GM23338 (cell line): ENCODE measurements at regions not wholly inside any gene's neighbourhood (a gene's known extent, or its start where the extent isn't known, plus 50 kb on each side); places are given as distances from the start of the nearest gene placed in this dataset.

Experiments
- ATAC-seq: fragments of 200-7000 bp; cut with Tn5 transposase; 3 replicates; pipeline ENCODE4 v1.9.1; 2020
- DNase-seq: peaks from one replicate; pipeline ENCODE4 v3.0.0-alpha.2; 2015; ENCODE audit warnings: low spot score
- H2AFZ ChIP-seq: fragments of 200-600 bp; sonication (generic); 2 replicates; pipeline ENCODE4 v1.8.0; 2016; ENCODE audit warnings: antibody characterized with exemption, mild to moderate bottlenecking, moderate library complexity
- H3F3A ChIP-seq: fragments of 200-600 bp; sonication (generic); replicated peaks from 2 replicates; pipeline ENCODE4 v1.8.0; 2017; ENCODE audit warnings: antibody characterized with exemption, mixed run types, low read depth
- H3K27ac ChIP-seq: fragments of 200-600 bp; sonication (generic); 2 replicates; pipeline ENCODE4 v1.6.1; 2016; ENCODE audit warnings: low read depth
- H3K27me3 ChIP-seq: fragments of 200-600 bp; sonication (generic); 2 replicates; pipeline ENCODE4 v1.8.0; 2016; ENCODE audit warnings: mild to moderate bottlenecking, mixed run types, moderate library complexity; ENCODE audit not compliant: insufficient read depth
- H3K36me3 ChIP-seq: fragments of 200-600 bp; sonication (generic); 2 replicates; pipeline ENCODE4 v1.8.0; 2016; ENCODE audit warnings: mild to moderate bottlenecking; ENCODE audit not compliant: insufficient read depth
- H3K4me1 ChIP-seq: fragments of 200-600 bp; sonication (generic); 2 replicates; pipeline ENCODE4 v1.8.0; 2016; ENCODE audit warnings: mild to moderate bottlenecking, moderate library complexity; ENCODE audit not compliant: insufficient read depth
- H3K4me2 ChIP-seq: fragments of 200-600 bp; sonication (generic); 2 replicates; pipeline ENCODE4 v1.7.1; 2017; ENCODE audit warnings: mixed run types
- H3K4me3 ChIP-seq: fragments of 200-600 bp; sonication (generic); 2 replicates; pipeline ENCODE4 v1.6.1; 2016; ENCODE audit warnings: mixed run types
- H3K79me2 ChIP-seq: fragments of 200-600 bp; sonication (generic); replicated peaks from 2 replicates; pipeline ENCODE4 v1.8.0; 2017; ENCODE audit warnings: mild to moderate bottlenecking; ENCODE audit not compliant: insufficient read depth
- H3K9me2 ChIP-seq: fragments of 200-600 bp; sonication (generic); 2 replicates; pipeline ENCODE4 v1.8.0; 2017; ENCODE audit not compliant: insufficient read depth
- H4K20me1 ChIP-seq: fragments of 200-600 bp; sonication (generic); replicated peaks from 2 replicates; pipeline ENCODE4 v1.8.0; 2017; ENCODE audit warnings: mild to moderate bottlenecking; ENCODE audit not compliant: insufficient read depth
- H3K27ac Mint-ChIP-seq: 2 replicates; pipeline ENCODE4 v1.8.0; 2020; ENCODE audit warnings: inconsistent platforms, mild to moderate bottlenecking, moderate library complexity, mixed read lengths
- H3K27me3 Mint-ChIP-seq: 3 replicates; pipeline ENCODE4 v1.8.0; 2022; ENCODE audit warnings: low read depth, mild to moderate bottlenecking, moderate library complexity, mixed read lengths, inconsistent platforms; ENCODE audit not compliant: insufficient read depth, poor library complexity
- H3K36me3 Mint-ChIP-seq: 3 replicates; pipeline ENCODE4 v1.8.0; 2021; ENCODE audit warnings: low read depth, mild to moderate bottlenecking, inconsistent platforms, moderate library complexity, mixed read lengths
- H3K4me1 Mint-ChIP-seq: 3 replicates; pipeline ENCODE4 v1.8.0; 2020; ENCODE audit warnings: mild to moderate bottlenecking, inconsistent platforms, mixed read lengths
- H3K4me3 Mint-ChIP-seq: 3 replicates; pipeline ENCODE4 v1.8.0; 2021; ENCODE audit warnings: moderate library complexity, mild to moderate bottlenecking, inconsistent platforms, mixed read lengths
- H3K9me3 Mint-ChIP-seq: 3 replicates; pipeline ENCODE4 v1.8.0; 2020; ENCODE audit warnings: moderate library complexity, mild to moderate bottlenecking, inconsistent platforms, mixed read lengths
- CREB1 ChIP-seq: fragments of 250-450 bp; sonication (Bioruptor Pico); IDR thresholded peaks from 2 replicates; pipeline ENCODE4 v1.5.0; 2020; ENCODE audit warnings: low read depth, mild to moderate bottlenecking, moderate library complexity
- CTCF ChIP-seq, 2 experiments: fragments of 200-600 bp in 1 of 2; sonication (generic) in 1 of 2; conservative IDR thresholded peaks; 2 replicates each; pipeline versions ENCODE4 v1.5.1 to v1.6.1; 2016 to 2017; ENCODE audit warnings: antibody characterized with exemption in 2 of 2, low read depth in 2 of 2, mild to moderate bottlenecking in 2 of 2, moderate library complexity in 1 of 2
- EZH2 ChIP-seq: fragments of 200-600 bp; sonication (generic); IDR thresholded peaks from one replicate; pipeline ENCODE4 v1.8.0; 2017; ENCODE audit warnings: antibody characterized with exemption, mild to moderate bottlenecking, low read depth; ENCODE audit not compliant: unreplicated experiment
- EZH2phosphoT487 ChIP-seq: fragments of 200-600 bp; sonication (generic); IDR thresholded peaks from one replicate; pipeline ENCODE4 v1.8.1; 2018; ENCODE audit warnings: antibody characterized with exemption; ENCODE audit not compliant: unreplicated experiment
- JUNB ChIP-seq: IDR thresholded peaks from one replicate; pipeline ENCODE4 v1.6.1; 2016; ENCODE audit warnings: antibody characterized with exemption; ENCODE audit not compliant: unreplicated experiment
- NANOG ChIP-seq: IDR thresholded peaks from 2 replicates; pipeline ENCODE4 v1.6.1; 2016; ENCODE audit warnings: antibody characterized with exemption, borderline replicate concordance
- POLR2AphosphoS5 ChIP-seq: IDR thresholded peaks from 2 replicates; pipeline ENCODE4 v1.6.1; 2016; ENCODE audit warnings: antibody characterized with exemption, low read depth
- STAT1 ChIP-seq: IDR thresholded peaks from one replicate; pipeline ENCODE4 v1.6.1; 2016; ENCODE audit warnings: antibody characterized with exemption; ENCODE audit not compliant: unreplicated experiment
- ZNF114 ChIP-seq: fragments of 250-450 bp; sonication (Bioruptor Pico); IDR thresholded peaks from 2 replicates; pipeline ENCODE4 v1.5.0; 2020; ENCODE audit warnings: mild to moderate bottlenecking, moderate library complexity
- ZNF331 ChIP-seq: fragments of 250-450 bp; sonication (Bioruptor Pico); IDR thresholded peaks from 2 replicates; pipeline ENCODE4 v1.5.0; 2020; ENCODE audit warnings: low read depth, mild to moderate bottlenecking, moderate library complexity
- TF ChIP-seq, protein P1 (sequence below): IDR thresholded peaks from 2 replicates; pipeline ENCODE4 v1.6.1; 2016; ENCODE audit warnings: antibody characterized with exemption
- TF ChIP-seq, protein P2 (sequence below): fragments of 250-450 bp; sonication (Bioruptor Pico); IDR thresholded peaks from 2 replicates; pipeline ENCODE4 v1.5.0; 2020; ENCODE audit warnings: mild to moderate bottlenecking, moderate library complexity
- TF ChIP-seq, protein P3 (sequence below): IDR thresholded peaks from one replicate; pipeline ENCODE4 v1.6.1; 2018; ENCODE audit warnings: antibody characterized with exemption; ENCODE audit not compliant: unreplicated experiment

DNA sequence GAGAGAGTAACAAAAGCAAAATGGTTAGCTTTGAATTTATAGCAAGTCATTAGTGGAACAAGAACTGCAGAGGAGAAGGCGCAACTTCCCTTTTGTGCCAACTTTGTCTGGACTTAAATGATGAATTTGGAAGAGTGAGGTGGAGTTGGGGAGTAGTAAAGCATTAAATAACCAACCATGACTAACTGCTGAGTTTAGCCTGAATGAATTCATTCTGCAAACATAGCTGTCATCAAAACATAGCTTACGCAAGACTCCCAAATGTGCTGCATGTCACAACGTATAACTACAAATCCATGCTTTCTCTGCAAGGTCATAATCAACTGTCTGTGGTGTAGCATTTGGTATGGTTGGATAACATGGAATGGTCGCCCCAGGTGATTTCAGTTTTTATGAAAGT lies 75.9 kb upstream of the RPL34 start:
- Mint-ChIP-seq H3K36me3 (no peaks in the 10 kb centered on the region), H3K27me3 (no peaks in the 10 kb centered on the region), H3K4me1 (no peaks in the 10 kb centered on the region), H3K27ac (no peak overlapping the region), H3K9me3 (peaks cover 4% of the 10 kb centered on the region; the same call in 1 of the 3 replicates), H3K4me3 (no peak overlapping the region)
- H3K36me3 ChIP-seq: no peaks in the 10 kb centered on the region
- no peak for DNase-seq
- H3K27ac ChIP-seq: no peak overlapping the region
- no peak for ATAC-seq
- H3K79me2 ChIP-seq: no peaks in the 10 kb centered on the region
- H2AFZ ChIP-seq: peak overlapping the region; percentile 59; the same call in 1 of the 2 replicates
- no peaks in the 10 kb centered on the region for H3K27me3 ChIP-seq
- H3K4me2 ChIP-seq: no peak overlapping the region
- H4K20me1 ChIP-seq: no peaks in the 10 kb centered on the region
- no peaks in the 10 kb centered on the region for H3F3A ChIP-seq
- TF ChIP-seq, protein P1, sequence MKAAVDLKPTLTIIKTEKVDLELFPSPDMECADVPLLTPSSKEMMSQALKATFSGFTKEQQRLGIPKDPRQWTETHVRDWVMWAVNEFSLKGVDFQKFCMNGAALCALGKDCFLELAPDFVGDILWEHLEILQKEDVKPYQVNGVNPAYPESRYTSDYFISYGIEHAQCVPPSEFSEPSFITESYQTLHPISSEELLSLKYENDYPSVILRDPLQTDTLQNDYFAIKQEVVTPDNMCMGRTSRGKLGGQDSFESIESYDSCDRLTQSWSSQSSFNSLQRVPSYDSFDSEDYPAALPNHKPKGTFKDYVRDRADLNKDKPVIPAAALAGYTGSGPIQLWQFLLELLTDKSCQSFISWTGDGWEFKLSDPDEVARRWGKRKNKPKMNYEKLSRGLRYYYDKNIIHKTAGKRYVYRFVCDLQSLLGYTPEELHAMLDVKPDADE: no peak
- no peak for TF ChIP-seq EZH2
- TF ChIP-seq, protein P2, sequence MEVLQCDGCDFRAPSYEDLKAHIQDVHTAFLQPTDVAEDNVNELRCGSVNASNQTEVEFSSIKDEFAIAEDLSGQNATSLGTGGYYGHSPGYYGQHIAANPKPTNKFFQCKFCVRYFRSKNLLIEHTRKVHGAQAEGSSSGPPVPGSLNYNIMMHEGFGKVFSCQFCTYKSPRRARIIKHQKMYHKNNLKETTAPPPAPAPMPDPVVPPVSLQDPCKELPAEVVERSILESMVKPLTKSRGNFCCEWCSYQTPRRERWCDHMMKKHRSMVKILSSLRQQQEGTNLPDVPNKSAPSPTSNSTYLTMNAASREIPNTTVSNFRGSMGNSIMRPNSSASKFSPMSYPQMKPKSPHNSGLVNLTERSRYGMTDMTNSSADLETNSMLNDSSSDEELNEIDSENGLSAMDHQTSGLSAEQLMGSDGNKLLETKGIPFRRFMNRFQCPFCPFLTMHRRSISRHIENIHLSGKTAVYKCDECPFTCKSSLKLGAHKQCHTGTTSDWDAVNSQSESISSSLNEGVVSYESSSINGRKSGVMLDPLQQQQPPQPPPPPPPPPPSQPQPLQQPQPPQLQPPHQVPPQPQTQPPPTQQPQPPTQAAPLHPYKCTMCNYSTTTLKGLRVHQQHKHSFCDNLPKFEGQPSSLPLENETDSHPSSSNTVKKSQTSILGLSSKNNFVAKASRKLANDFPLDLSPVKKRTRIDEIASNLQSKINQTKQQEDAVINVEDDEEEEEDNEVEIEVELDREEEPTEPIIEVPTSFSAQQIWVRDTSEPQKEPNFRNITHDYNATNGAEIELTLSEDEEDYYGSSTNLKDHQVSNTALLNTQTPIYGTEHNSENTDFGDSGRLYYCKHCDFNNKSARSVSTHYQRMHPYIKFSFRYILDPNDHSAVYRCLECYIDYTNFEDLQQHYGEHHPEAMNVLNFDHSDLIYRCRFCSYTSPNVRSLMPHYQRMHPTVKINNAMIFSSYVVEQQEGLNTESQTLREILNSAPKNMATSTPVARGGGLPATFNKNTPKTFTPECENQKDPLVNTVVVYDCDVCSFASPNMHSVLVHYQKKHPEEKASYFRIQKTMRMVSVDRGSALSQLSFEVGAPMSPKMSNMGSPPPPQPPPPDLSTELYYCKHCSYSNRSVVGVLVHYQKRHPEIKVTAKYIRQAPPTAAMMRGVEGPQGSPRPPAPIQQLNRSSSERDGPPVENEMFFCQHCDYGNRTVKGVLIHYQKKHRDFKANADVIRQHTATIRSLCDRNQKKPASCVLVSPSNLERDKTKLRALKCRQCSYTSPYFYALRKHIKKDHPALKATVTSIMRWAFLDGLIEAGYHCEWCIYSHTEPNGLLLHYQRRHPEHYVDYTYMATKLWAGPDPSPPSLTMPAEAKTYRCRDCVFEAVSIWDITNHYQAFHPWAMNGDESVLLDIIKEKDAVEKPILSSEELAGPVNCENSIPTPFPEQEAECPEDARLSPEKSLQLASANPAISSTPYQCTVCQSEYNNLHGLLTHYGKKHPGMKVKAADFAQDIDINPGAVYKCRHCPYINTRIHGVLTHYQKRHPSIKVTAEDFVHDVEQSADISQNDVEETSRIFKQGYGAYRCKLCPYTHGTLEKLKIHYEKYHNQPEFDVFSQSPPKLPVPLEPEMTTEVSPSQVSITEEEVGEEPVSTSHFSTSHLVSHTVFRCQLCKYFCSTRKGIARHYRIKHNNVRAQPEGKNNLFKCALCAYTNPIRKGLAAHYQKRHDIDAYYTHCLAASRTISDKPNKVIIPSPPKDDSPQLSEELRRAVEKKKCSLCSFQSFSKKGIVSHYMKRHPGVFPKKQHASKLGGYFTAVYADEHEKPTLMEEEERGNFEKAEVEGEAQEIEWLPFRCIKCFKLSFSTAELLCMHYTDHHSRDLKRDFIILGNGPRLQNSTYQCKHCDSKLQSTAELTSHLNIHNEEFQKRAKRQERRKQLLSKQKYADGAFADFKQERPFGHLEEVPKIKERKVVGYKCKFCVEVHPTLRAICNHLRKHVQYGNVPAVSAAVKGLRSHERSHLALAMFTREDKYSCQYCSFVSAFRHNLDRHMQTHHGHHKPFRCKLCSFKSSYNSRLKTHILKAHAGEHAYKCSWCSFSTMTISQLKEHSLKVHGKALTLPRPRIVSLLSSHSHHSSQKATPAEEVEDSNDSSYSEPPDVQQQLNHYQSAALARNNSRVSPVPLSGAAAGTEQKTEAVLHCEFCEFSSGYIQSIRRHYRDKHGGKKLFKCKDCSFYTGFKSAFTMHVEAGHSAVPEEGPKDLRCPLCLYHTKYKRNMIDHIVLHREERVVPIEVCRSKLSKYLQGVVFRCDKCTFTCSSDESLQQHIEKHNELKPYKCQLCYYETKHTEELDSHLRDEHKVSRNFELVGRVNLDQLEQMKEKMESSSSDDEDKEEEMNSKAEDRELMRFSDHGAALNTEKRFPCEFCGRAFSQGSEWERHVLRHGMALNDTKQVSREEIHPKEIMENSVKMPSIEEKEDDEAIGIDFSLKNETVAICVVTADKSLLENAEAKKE: no peak
- no peak for TF ChIP-seq ZNF331 (CRISPR knock-in tag)
- no peak for TF ChIP-seq STAT1
- no peak for TF ChIP-seq CREB1 (CRISPR knock-in tag)
- no peak for TF ChIP-seq JUNB
- no peak for TF ChIP-seq CTCF (conservative IDR thresholded peaks at IDR 0.05; ENCODE audit: low read depth in 2 of 2)
- TF ChIP-seq, protein P3, sequence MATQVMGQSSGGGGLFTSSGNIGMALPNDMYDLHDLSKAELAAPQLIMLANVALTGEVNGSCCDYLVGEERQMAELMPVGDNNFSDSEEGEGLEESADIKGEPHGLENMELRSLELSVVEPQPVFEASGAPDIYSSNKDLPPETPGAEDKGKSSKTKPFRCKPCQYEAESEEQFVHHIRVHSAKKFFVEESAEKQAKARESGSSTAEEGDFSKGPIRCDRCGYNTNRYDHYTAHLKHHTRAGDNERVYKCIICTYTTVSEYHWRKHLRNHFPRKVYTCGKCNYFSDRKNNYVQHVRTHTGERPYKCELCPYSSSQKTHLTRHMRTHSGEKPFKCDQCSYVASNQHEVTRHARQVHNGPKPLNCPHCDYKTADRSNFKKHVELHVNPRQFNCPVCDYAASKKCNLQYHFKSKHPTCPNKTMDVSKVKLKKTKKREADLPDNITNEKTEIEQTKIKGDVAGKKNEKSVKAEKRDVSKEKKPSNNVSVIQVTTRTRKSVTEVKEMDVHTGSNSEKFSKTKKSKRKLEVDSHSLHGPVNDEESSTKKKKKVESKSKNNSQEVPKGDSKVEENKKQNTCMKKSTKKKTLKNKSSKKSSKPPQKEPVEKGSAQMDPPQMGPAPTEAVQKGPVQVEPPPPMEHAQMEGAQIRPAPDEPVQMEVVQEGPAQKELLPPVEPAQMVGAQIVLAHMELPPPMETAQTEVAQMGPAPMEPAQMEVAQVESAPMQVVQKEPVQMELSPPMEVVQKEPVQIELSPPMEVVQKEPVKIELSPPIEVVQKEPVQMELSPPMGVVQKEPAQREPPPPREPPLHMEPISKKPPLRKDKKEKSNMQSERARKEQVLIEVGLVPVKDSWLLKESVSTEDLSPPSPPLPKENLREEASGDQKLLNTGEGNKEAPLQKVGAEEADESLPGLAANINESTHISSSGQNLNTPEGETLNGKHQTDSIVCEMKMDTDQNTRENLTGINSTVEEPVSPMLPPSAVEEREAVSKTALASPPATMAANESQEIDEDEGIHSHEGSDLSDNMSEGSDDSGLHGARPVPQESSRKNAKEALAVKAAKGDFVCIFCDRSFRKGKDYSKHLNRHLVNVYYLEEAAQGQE: no peak
- TF ChIP-seq EZH2phosphoT487: no peak
- no peak for TF ChIP-seq ZNF114 (CRISPR knock-in tag)
- TF ChIP-seq NANOG: no peak
- TF ChIP-seq POLR2AphosphoS5: no peak
- no peaks in the 10 kb centered on the region for H3K4me1 ChIP-seq
- H3K9me2 ChIP-seq: no peaks in the 10 kb centered on the region
- no peak overlapping the region for H3K4me3 ChIP-seq
